HCT116 (cell line): ENCODE measurements at regions not wholly inside any gene's neighbourhood (a gene's known extent, or its start where the extent isn't known, plus 50 kb on each side); places are given as distances from the start of the nearest gene placed in this dataset.

ENCODE experiments used
- ATAC-seq: fragments of 200-7000 bp; cut with Tn5 transposase; 2 replicates; pipeline ENCODE4 v1.9.1; 2020; ENCODE audit warnings: mild to moderate bottlenecking, moderate library complexity
- BruUV-seq: library from RNA; stranded (reverse); fragments of 400-500 nt; replicated peaks from 2 replicates; lab custom pipeline; 2021; lab: Mats Ljungman, UMichigan
- CTCF ChIA-PET: fragments of 300-600 bp; sonication (Branson Sonifier 250); formaldehyde crosslinking; loops from one replicate; lab custom pipeline; 2021; ENCODE audit warnings: antibody characterized with exemption; lab: Charles Lee
- POLR2A ChIA-PET: fragments of 300-600, 350-600 bp; sonication (Branson Sonifier 250); formaldehyde crosslinking; loops from one replicate; lab custom pipeline; 2021; ENCODE audit warnings: antibody characterized with exemption; lab: Charles Lee
- RAD21 ChIA-PET, 2 experiments: fragments of 300-600 bp; sonication (Branson Sonifier 250); formaldehyde crosslinking; loops; one replicate each; lab custom pipeline; 2023; ENCODE audit warnings: low total read pairs in 2 of 2; ENCODE audit not compliant: uncharacterized antibody in 2 of 2, unreplicated experiment in 2 of 2, low non-redundant PET in 1 of 2; lab: Charles Lee
- DNase-seq: peaks from one replicate; pipeline ENCODE4 v3.0.0-alpha.2; 2010; ENCODE audit warnings: low read depth, low spot score
- H2AFZ ChIP-seq: fragments of 200-600 bp; shearing (Covaris generic), sonication (generic); 2 replicates; pipeline ENCODE4 v1.6.1; 2017; ENCODE audit warnings: low read depth, mixed run types, mixed read lengths, antibody characterized with exemption, low read length; ENCODE audit not compliant: poor library complexity, severe bottlenecking
- H3K27ac ChIP-seq: 2 replicates; pipeline ENCODE4 v1.5.1; 2012; ENCODE audit warnings: low read depth, low read length
- H3K27me3 ChIP-seq: fragments of 200-600 bp; sonication (generic); 2 replicates; pipeline ENCODE4 v1.6.1; 2016; ENCODE audit warnings: mixed run types, low read length, mixed read lengths; ENCODE audit not compliant: insufficient read depth
- H3K36me3 ChIP-seq, 2 experiments: fragments of 200-500 bp in 1 of 2; fragments of 200-600 bp in 1 of 2; sonication (Bioruptor generic) in 1 of 2; sonication (generic) in 1 of 2; 2 replicates each; pipeline versions ENCODE4 v1.5.1 to v1.6.1; 2014 to 2016; ENCODE audit warnings: low read length in 2 of 2, inconsistent platforms in 1 of 2, mixed read lengths in 1 of 2, mixed run types in 1 of 2; ENCODE audit not compliant: insufficient read depth in 2 of 2, control insufficient read depth in 1 of 2
- H3K4me1 ChIP-seq, 2 experiments: fragments of 200-600 bp in 1 of 2; sonication (generic) in 1 of 2; 2 replicates each; pipeline versions ENCODE4 v1.5.1 to v1.6.1; 2012 to 2017; ENCODE audit warnings: low read length in 2 of 2, inconsistent platforms in 1 of 2, mild to moderate bottlenecking in 1 of 2, mixed read lengths in 1 of 2, mixed run types in 1 of 2, moderate library complexity in 1 of 2; ENCODE audit not compliant: insufficient read depth in 2 of 2, control insufficient read depth in 1 of 2
- H3K4me2 ChIP-seq: fragments of 200-600 bp; sonication (generic); 2 replicates; pipeline ENCODE4 v1.6.1; 2017; ENCODE audit warnings: mixed run types, low read length, mixed read lengths
- H3K4me3 ChIP-seq, 2 experiments: fragments of 200-600 bp in 1 of 2; sonication (generic) in 1 of 2; replicated peaks in 1 of 2; 2 replicates each; pipeline ENCODE4 v1.5.1; 2011 to 2016; ENCODE audit warnings: low read length in 2 of 2, control low read depth in 1 of 2, low read depth in 1 of 2, mild to moderate bottlenecking in 1 of 2, mixed read lengths in 1 of 2, mixed run types in 1 of 2
- H3K79me2 ChIP-seq: fragments of 200-600 bp; sonication (generic); 2 replicates; pipeline ENCODE4 v1.6.1; 2017; ENCODE audit warnings: mild to moderate bottlenecking, mixed run types, low read length, moderate library complexity, mixed read lengths; ENCODE audit not compliant: insufficient read depth
- H3K9ac ChIP-seq: fragments of 200-600 bp; sonication (generic); 2 replicates; pipeline ENCODE4 v1.6.1; 2016; ENCODE audit warnings: low read length, mixed read lengths
- H3K9me2 ChIP-seq: fragments of 200-600 bp; sonication (generic), shearing (Covaris generic); 2 replicates; pipeline ENCODE4 v1.6.1; 2017; ENCODE audit warnings: mixed run types, mild to moderate bottlenecking, moderate library complexity; ENCODE audit not compliant: insufficient read depth
- H3K9me3 ChIP-seq, 2 experiments: fragments of 200-500 bp in 1 of 2; fragments of 200-600 bp in 1 of 2; sonication (Bioruptor generic) in 1 of 2; sonication (generic) in 1 of 2; 2 replicates each; pipeline ENCODE4 v1.6.1; 2014 to 2017; ENCODE audit warnings: low read length in 2 of 2, mixed read lengths in 2 of 2, inconsistent platforms in 1 of 2, low read depth in 1 of 2, mild to moderate bottlenecking in 1 of 2, mixed run types in 1 of 2, moderate library complexity in 1 of 2; ENCODE audit not compliant: control insufficient read depth in 1 of 2, insufficient read depth in 1 of 2
- H4K20me1 ChIP-seq: fragments of 200-600 bp; sonication (generic), shearing (Covaris generic); 2 replicates; pipeline ENCODE4 v1.6.1; 2017; ENCODE audit warnings: mixed run types, mild to moderate bottlenecking, moderate library complexity; ENCODE audit not compliant: insufficient read depth
- ATF3 ChIP-seq: IDR thresholded peaks from 2 replicates; pipeline ENCODE4 v1.6.1; 2012
- CBX3 ChIP-seq: IDR thresholded peaks from 2 replicates; pipeline ENCODE4 v1.6.1; 2012; ENCODE audit warnings: low read depth
- CEBPB ChIP-seq: IDR thresholded peaks from 2 replicates; pipeline ENCODE4 v1.6.1; 2012; ENCODE audit warnings: low read depth
- EGR1 ChIP-seq: IDR thresholded peaks from 2 replicates; pipeline ENCODE4 v1.6.1; 2012; ENCODE audit warnings: low read depth
- ELF1 ChIP-seq: IDR thresholded peaks from 2 replicates; pipeline ENCODE4 v1.6.1; 2012; ENCODE audit warnings: low read depth, borderline replicate concordance
- EZH2 ChIP-seq: fragments of 200-600 bp; sonication (generic); IDR thresholded peaks from 2 replicates; pipeline ENCODE4 v1.6.1; 2017; ENCODE audit warnings: antibody characterized with exemption, mixed run types
- FOSL1 ChIP-seq: IDR thresholded peaks from 2 replicates; pipeline ENCODE4 v1.6.1; 2012; ENCODE audit warnings: low read depth
- JUND ChIP-seq: IDR thresholded peaks from 2 replicates; pipeline ENCODE4 v1.6.1; 2012
- MAX ChIP-seq: IDR thresholded peaks from 2 replicates; pipeline ENCODE4 v1.6.1; 2012
- RAD21 ChIP-seq: IDR thresholded peaks from 2 replicates; pipeline ENCODE4 v1.6.1; 2012; ENCODE audit warnings: low read depth, mild to moderate bottlenecking
- REST ChIP-seq: IDR thresholded peaks from 2 replicates; pipeline ENCODE4 v1.6.1; 2012; ENCODE audit warnings: low read depth
- SIN3A ChIP-seq: IDR thresholded peaks from 2 replicates; pipeline ENCODE4 v1.6.1; 2012; ENCODE audit warnings: low read depth
- SP1 ChIP-seq: IDR thresholded peaks from 2 replicates; pipeline ENCODE4 v1.6.1; 2012; ENCODE audit warnings: low read depth
- SRF ChIP-seq: IDR thresholded peaks from 2 replicates; pipeline ENCODE4 v1.6.1; 2012; ENCODE audit warnings: low read depth
- TCF7L2 ChIP-seq: IDR thresholded peaks from 2 replicates; pipeline ENCODE4 v1.7.0; 2011; ENCODE audit warnings: borderline replicate concordance, inconsistent platforms; ENCODE audit not compliant: insufficient read depth, insufficient read length; ENCODE audit errors: extremely low read depth
- YY1 ChIP-seq: IDR thresholded peaks from 2 replicates; pipeline ENCODE4 v1.6.1; 2011; ENCODE audit warnings: low read length, low read depth, moderate library complexity, mild to moderate bottlenecking; ENCODE audit not compliant: insufficient replicate concordance; ENCODE audit errors: extremely low read depth
- ZBTB33 ChIP-seq: IDR thresholded peaks from 2 replicates; pipeline ENCODE4 v1.6.1; 2011; ENCODE audit warnings: mild to moderate bottlenecking, low read length, moderate library complexity; ENCODE audit not compliant: insufficient replicate concordance; ENCODE audit errors: extremely low read depth
- ZFX ChIP-seq: fragments of 450-650 bp; IDR thresholded peaks from 2 replicates; pipeline ENCODE4 v1.6.1; 2017
- ZNF274 ChIP-seq: fragments of 200-500 bp; sonication (Bioruptor generic); IDR thresholded peaks from 2 replicates; pipeline ENCODE4 v1.6.1; 2014; ENCODE audit warnings: mild to moderate bottlenecking, low read depth, low read length, inconsistent platforms
- intact Hi-C: fragments of 100-400 bp; cut with micrococcal nuclease; formaldehyde crosslinking; loops from 2 replicates; pipeline ENCODE4 v1.10.0; 2022

GRCh38 chr17:26782153-26782552, 511.8 kb upstream of the WSB1 start:
- TF ChIP-seq JUND, result no peak
- TF ChIP-seq ZBTB33, result no peak
- TF ChIP-seq CEBPB, result no peak
- TF ChIP-seq MAX, result no peak
- TF ChIP-seq REST, result no peak
- no peak for TF ChIP-seq ZFX
- no peak for TF ChIP-seq SRF
- no peak for TF ChIP-seq SIN3A
- TF ChIP-seq YY1, result no peak
- TF ChIP-seq CBX3, result no peak
- no peak for TF ChIP-seq ELF1
- TF ChIP-seq EZH2, result no peak
- no peak for TF ChIP-seq TCF7L2
- TF ChIP-seq FOSL1, result no peak
- TF ChIP-seq SP1, result no peak
- no peak for TF ChIP-seq RAD21
- TF ChIP-seq ATF3, result no peak
- TF ChIP-seq EGR1, result no peak
- no peak for TF ChIP-seq ZNF274
- H2AFZ ChIP-seq, result no peak overlapping the region
- ATAC-seq (no peak), DNase-seq (no peak)
- ChIA-PET POLR2A (no interaction called here), CTCF (no interaction called here), RAD21 (no interaction called here)
- no peak overlapping the region for H3K4me2 ChIP-seq
- no peak overlapping the region for H3K4me3 ChIP-seq
- H3K4me1 ChIP-seq, result no peaks in the 10 kb centered on the region
- no peaks in the 10 kb centered on the region for H4K20me1 ChIP-seq
- H3K9me2 ChIP-seq, result no peaks in the 10 kb centered on the region
- no peak overlapping the region for H3K9ac ChIP-seq
- H3K27me3 ChIP-seq, result no peaks in the 10 kb centered on the region
- no TSS peak for BruUV-seq
- intact Hi-C loops, result no loop called here
- H3K9me3 ChIP-seq, result peaks cover 27 to 49% of the 10 kb centered on the region in 2 experiments; a peak in 2 of 4 replicates
- no peaks in the 10 kb centered on the region for H3K36me3 ChIP-seq
- H3K27ac ChIP-seq, result no peak overlapping the region
- no peaks in the 10 kb centered on the region for H3K79me2 ChIP-seq
